ENCODE measurements at regions not wholly inside any gene's neighbourhood (a gene's known extent, or its start where the extent isn't known, plus 50 kb on each side); places are given as distances from the start of the nearest gene placed in this dataset.

DNA sequence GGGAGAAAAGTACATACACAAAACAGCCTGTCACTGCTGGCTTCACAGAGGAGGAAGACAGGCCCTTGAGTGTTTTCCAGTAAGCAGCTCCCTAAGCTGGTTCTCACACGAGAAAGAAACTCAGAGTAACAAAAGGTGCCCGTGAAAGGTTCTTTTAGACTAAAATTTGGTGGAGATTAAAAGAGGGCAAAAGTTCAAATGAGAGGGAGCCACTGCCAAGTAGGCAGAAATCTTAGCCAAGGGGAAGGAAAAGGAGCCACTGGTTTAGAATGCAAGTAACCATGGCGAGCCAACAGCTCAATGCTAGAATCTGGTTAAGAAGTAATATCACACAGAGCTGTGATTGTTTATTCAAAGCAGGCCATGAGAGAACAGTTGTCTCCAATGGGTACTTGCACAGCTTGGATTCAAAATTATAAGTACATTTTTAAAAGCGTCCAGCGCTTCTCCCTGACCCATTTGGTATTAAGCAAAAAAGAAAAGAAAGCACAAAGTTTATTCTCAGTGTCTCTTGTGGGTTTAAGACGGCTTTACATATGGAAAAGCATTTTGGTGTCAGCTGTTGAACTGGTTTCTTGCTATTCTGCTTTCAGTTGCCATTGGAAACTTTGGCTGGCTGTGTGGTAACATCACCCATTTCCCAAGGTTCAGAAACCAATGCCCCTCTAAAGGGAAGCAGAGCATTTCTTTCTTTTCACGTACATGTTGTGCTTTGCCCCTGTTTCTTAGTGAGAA lies 648.5 kb downstream of the RNF144B start:
- Histone ChIP-seq H3K27me3 (ENCODE audit: control insufficient read depth in 1 of 2, insufficient read depth in 2 of 2, low read length in 2 of 2) (no peaks in the 10 kb centered on the region), H3K4me1 (ENCODE audit: insufficient read depth, low read length) (no peaks in the 10 kb centered on the region), H3K9me3 (ENCODE audit: control insufficient read depth in 1 of 2, insufficient read depth in 1 of 2, low read length in 2 of 2) (no peaks in the 10 kb centered on the region), H3K27ac (ENCODE audit: low read depth in 1 of 2, low read length in 2 of 2) (no peak overlapping the region), H3K4me3 (ENCODE audit: low read length) (no peak overlapping the region), H3K36me3 (ENCODE audit: insufficient read depth, low read length) (no peaks in the 10 kb centered on the region)
- peaks cover 9% of the 10 kb centered on the region for H3K9me3 Mint-ChIP-seq
- no peaks in the 10 kb centered on the region for H3K4me1 Mint-ChIP-seq (ENCODE audit: low read depth)
- no peak overlapping the region for H3K4me3 Mint-ChIP-seq
- TF ChIP-seq, protein P1, sequence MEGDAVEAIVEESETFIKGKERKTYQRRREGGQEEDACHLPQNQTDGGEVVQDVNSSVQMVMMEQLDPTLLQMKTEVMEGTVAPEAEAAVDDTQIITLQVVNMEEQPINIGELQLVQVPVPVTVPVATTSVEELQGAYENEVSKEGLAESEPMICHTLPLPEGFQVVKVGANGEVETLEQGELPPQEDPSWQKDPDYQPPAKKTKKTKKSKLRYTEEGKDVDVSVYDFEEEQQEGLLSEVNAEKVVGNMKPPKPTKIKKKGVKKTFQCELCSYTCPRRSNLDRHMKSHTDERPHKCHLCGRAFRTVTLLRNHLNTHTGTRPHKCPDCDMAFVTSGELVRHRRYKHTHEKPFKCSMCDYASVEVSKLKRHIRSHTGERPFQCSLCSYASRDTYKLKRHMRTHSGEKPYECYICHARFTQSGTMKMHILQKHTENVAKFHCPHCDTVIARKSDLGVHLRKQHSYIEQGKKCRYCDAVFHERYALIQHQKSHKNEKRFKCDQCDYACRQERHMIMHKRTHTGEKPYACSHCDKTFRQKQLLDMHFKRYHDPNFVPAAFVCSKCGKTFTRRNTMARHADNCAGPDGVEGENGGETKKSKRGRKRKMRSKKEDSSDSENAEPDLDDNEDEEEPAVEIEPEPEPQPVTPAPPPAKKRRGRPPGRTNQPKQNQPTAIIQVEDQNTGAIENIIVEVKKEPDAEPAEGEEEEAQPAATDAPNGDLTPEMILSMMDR (IDR thresholded peaks at IDR 0.05), result no peak
- CTCF ChIA-PET, result no interaction called here
- ATAC-seq (ENCODE audit: poor library complexity) (no peak), DNase-seq (no peak)
- H3K27ac Mint-ChIP-seq, result no peak overlapping the region
- no peaks in the 10 kb centered on the region for H3K36me3 Mint-ChIP-seq (ENCODE audit: low read depth)
- H3K27me3 Mint-ChIP-seq, result no peaks in the 10 kb centered on the region
- intact Hi-C loops (cut with DNase I, micrococcal nuclease), result no loop called here
- POLR2A ChIA-PET, result no interaction called here

DNA sequence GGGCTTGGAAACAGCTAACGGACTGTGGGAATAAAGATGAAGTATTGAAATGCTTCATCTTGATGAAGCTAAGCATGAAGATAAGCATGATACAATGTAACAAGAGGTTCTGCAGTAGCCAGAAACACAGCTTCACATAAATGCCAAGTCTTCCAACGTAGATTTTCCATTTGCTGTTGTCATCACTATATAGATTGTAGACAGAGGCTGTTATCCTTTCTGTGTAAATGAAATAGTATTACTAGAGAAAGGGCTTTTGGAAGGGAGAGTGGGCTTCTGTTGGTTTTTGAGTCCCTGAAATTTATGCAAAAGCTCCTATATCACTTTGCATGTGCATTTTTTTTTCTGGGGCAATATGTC lies 649.0 kb downstream of the RNF144B start:
- intact Hi-C loops (cut with DNase I, micrococcal nuclease), result no loop called here
- POLR2A ChIA-PET, result no interaction called here
- TF ChIP-seq, protein P1 (IDR thresholded peaks at IDR 0.05), result no peak
- Mint-ChIP-seq H3K4me1 (ENCODE audit: low read depth) (no peaks in the 10 kb centered on the region), H3K4me3 (no peak overlapping the region), H3K27me3 (no peaks in the 10 kb centered on the region), H3K9me3 (peaks cover 9% of the 10 kb centered on the region), H3K27ac (no peak overlapping the region), H3K36me3 (ENCODE audit: low read depth) (no peaks in the 10 kb centered on the region)
- DNase-seq, result no peak
- Histone ChIP-seq H3K27ac (ENCODE audit: low read depth in 1 of 2, low read length in 2 of 2) (no peak overlapping the region), H3K27me3 (ENCODE audit: control insufficient read depth in 1 of 2, insufficient read depth in 2 of 2, low read length in 2 of 2) (no peaks in the 10 kb centered on the region), H3K36me3 (ENCODE audit: insufficient read depth, low read length) (no peaks in the 10 kb centered on the region), H3K4me3 (ENCODE audit: low read length) (no peak overlapping the region), H3K4me1 (ENCODE audit: insufficient read depth, low read length) (no peaks in the 10 kb centered on the region), H3K9me3 (ENCODE audit: control insufficient read depth in 1 of 2, insufficient read depth in 1 of 2, low read length in 2 of 2) (no peaks in the 10 kb centered on the region)
- CTCF ChIA-PET, result no interaction called here
- ATAC-seq (ENCODE audit: poor library complexity), result no peak

DNA sequence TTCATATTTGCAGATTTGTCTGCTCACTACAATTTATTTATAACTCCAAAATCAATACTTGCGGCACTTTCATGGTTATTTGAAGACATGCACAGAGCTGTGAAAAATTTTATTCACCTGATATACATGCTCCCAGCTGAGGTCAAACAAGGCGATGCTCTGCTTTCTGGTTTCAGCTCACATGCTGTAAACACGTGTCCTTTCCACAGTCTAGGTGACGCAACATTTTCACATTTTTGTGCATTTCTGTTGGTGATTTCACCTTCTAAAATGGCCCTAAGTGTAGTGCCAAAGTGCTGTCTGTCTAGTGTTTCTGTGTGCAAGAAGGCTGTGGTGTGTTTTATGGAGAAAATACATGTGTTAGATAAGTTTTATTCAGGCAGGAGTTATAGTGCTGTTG lies 650.5 kb downstream of the RNF144B start:
- H3K27me3 Mint-ChIP-seq, result no peaks in the 10 kb centered on the region

More for the DNA sequence above, 650.5 kb downstream of the RNF144B start:
- Histone ChIP-seq H3K27me3 (ENCODE audit: control insufficient read depth in 1 of 2, insufficient read depth in 2 of 2, low read length in 2 of 2) (no peaks in the 10 kb centered on the region), H3K27ac (ENCODE audit: low read depth in 1 of 2, low read length in 2 of 2) (no peak overlapping the region), H3K4me1 (ENCODE audit: insufficient read depth, low read length) (no peaks in the 10 kb centered on the region), H3K36me3 (ENCODE audit: insufficient read depth, low read length) (no peaks in the 10 kb centered on the region), H3K4me3 (ENCODE audit: low read length) (no peak overlapping the region), H3K9me3 (ENCODE audit: control insufficient read depth in 1 of 2, insufficient read depth in 1 of 2, low read length in 2 of 2) (no peaks in the 10 kb centered on the region)
- Mint-ChIP-seq H3K4me3 (no peak overlapping the region), H3K36me3 (ENCODE audit: low read depth) (no peaks in the 10 kb centered on the region), H3K9me3 (peaks cover 6% of the 10 kb centered on the region), H3K4me1 (ENCODE audit: low read depth) (no peaks in the 10 kb centered on the region), H3K27ac (no peak overlapping the region)
- TF ChIP-seq, protein P1 (IDR thresholded peaks at IDR 0.05), result no peak
- intact Hi-C loops (cut with DNase I, micrococcal nuclease), result no loop called here
- DNase-seq (no peak), ATAC-seq (ENCODE audit: poor library complexity) (no peak)
- POLR2A ChIA-PET, result no interaction called here
- CTCF ChIA-PET, result no interaction called here

Data from CD4-positive, alpha-beta T cell (primary cell).